ENCODE measurements at regions not wholly inside any gene's neighbourhood (a gene's known extent, or its start where the extent isn't known, plus 50 kb on each side); places are given as distances from the start of the nearest gene placed in this dataset.

DNA sequence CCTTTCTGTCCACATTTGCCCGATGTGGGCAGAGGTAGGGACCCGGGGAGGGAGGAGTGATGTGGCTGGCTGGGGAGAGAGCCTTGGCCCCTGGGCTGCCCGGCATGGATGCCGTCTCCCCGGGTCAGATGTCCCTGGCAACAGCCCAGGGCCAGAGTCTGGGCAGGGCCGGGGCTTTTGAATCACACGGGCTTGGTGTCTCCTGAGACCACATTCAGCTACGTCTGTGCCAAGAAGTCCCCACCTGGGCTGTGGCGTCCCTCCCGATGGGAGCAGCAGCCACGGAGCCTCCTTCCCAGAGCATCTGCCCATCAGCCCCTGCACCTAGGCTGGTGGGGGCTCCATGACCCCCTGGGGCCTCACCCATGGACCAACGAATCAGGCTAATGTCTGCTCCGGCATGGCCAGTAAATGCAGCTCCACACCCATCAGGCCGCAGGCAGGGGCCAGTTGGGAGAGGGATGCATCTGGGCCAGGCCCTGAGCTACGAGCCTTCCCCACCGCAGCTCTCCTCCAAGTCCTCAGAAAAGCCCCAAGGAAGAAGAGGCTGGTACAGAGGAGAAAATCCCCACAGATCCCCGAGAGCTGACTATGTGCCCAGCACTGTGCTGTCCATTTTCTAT lies 109.4 kb downstream of the RFLNA start:
- Histone ChIP-seq H3K4me1 (ENCODE audit: control insufficient read depth, insufficient read depth, low read length) (no peaks in the 10 kb centered on the region), H3K4me3 (no peak overlapping the region), H2AFZ (ENCODE audit: control insufficient read depth, low read depth, low read length) (no peak overlapping the region), H3K27ac (ENCODE audit: control insufficient read depth, insufficient read depth) (no peak overlapping the region), H3K9ac (ENCODE audit: control insufficient read depth, insufficient read depth, low read length) (no peak overlapping the region), H4K20me1 (ENCODE audit: control insufficient read depth, insufficient read depth) (no peaks in the 10 kb centered on the region), H3K9me3 (replicated peaks; ENCODE audit: control insufficient read depth, insufficient read depth, low read length) (no peaks in the 10 kb centered on the region), H3K79me2 (ENCODE audit: control insufficient read depth, insufficient read depth, low read length) (no peaks in the 10 kb centered on the region), H3K27me3 (replicated peaks in 1 of 2; ENCODE audit: control insufficient read depth in 2 of 2, insufficient read depth in 2 of 2, low read length in 1 of 2) (no peaks in the 10 kb centered on the region), H3K4me2 (ENCODE audit: control insufficient read depth, insufficient read depth) (no peak overlapping the region), H3K36me3 (ENCODE audit: control insufficient read depth in 2 of 2, insufficient read depth in 2 of 2, low read length in 1 of 2) (peaks cover 7 to 28% of the 10 kb centered on the region in 2 experiments; a peak in 3 of 4 replicates)
- BruUV-seq (replicated peaks) = no TSS peak
- no peak for TF ChIP-seq EZH2 (IDR thresholded peaks at IDR 0.05; ENCODE audit: borderline replicate concordance, control insufficient read depth, low read depth, low read length)
- TF ChIP-seq NRF1 (conservative IDR thresholded peaks at IDR 0.05; ENCODE audit: low read depth, low read length) = no peak
- no peak for TF ChIP-seq NFYB (IDR thresholded peaks at IDR 0.05; ENCODE audit: insufficient read depth, low read depth, low read length)
- CTCF ChIA-PET = no interaction called here
- no peak for ATAC-seq
- RAD21 ChIA-PET (ENCODE audit: unreplicated experiment) = no interaction called here
- no peak for FAIRE-seq
- no peak for DNase-seq (ENCODE audit: low read depth, low spot score)
- intact Hi-C loops (cut with micrococcal nuclease; ENCODE audit: unreplicated experiment) (no loop called here), in situ Hi-C loops (cut with MboI) (no loop called here)
- WGBS (ENCODE audit: insufficient coverage, insufficient replicate concordance, low lambda C conversion rate, missing lambda C conversion rate) = 80% methylated on average over 17 of the region's 17 CpGs
- POLR2A ChIA-PET = no interaction called here
- SMC1A ChIA-PET (ENCODE audit: uncharacterized antibody, unreplicated experiment) = no interaction called here

DNA sequence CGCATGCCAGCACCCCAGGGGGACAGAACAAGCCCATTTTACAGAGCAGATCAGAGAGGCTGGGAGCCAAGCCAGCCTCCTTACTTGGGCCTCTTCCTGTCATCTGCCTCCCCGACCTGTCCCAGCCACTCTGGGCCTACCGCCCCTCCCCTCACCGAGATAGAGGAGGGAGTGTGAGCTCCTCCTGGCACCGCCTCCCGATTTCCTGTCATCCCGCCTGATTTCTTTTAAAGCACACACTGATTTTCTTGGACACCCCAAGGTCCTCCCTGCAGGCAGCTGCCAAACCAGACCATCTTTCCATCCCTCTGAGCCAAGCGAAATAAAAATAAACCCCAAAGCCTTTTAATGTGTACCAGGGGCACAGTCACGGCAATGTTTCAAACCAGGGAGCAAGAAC lies 108.4 kb downstream of the RFLNA start:
- peaks cover 7 to 37% of the 10 kb centered on the region in 2 experiments; a peak in 3 of 4 replicates for H3K36me3 ChIP-seq (ENCODE audit: control insufficient read depth in 2 of 2, insufficient read depth in 2 of 2, low read length in 1 of 2)
- DNase-seq (ENCODE audit: low read depth, low spot score) = no peak
- in situ Hi-C loops (cut with MboI) = no loop called here

More for the DNA sequence above, 108.4 kb downstream of the RFLNA start:
- POLR2A ChIA-PET = interaction anchor here (0.5 kb wide), 1 partner anchor 563 kb away, joined by 3 read pairs; no protein-coding TSS in a partner anchor
- Histone ChIP-seq H3K4me1 (ENCODE audit: control insufficient read depth, insufficient read depth, low read length) (no peaks in the 10 kb centered on the region), H4K20me1 (ENCODE audit: control insufficient read depth, insufficient read depth) (no peaks in the 10 kb centered on the region), H3K79me2 (ENCODE audit: control insufficient read depth, insufficient read depth, low read length) (no peaks in the 10 kb centered on the region), H3K27me3 (replicated peaks in 1 of 2; ENCODE audit: control insufficient read depth in 2 of 2, insufficient read depth in 2 of 2, low read length in 1 of 2) (no peaks in the 10 kb centered on the region), H3K27ac (ENCODE audit: control insufficient read depth, insufficient read depth) (no peak overlapping the region), H3K9me3 (replicated peaks; ENCODE audit: control insufficient read depth, insufficient read depth, low read length) (no peaks in the 10 kb centered on the region), H3K4me2 (ENCODE audit: control insufficient read depth, insufficient read depth) (no peak overlapping the region), H3K9ac (ENCODE audit: control insufficient read depth, insufficient read depth, low read length) (no peak overlapping the region), H2AFZ (ENCODE audit: control insufficient read depth, low read depth, low read length) (no peak overlapping the region), H3K4me3 (no peak overlapping the region)
- no TSS peak for BruUV-seq (replicated peaks)
- 60% methylated on average over 9 of the region's 9 CpGs for WGBS (ENCODE audit: insufficient coverage, insufficient replicate concordance, low lambda C conversion rate, missing lambda C conversion rate)
- SMC1A ChIA-PET (ENCODE audit: uncharacterized antibody, unreplicated experiment) = no interaction called here
- no peak for FAIRE-seq
- TF ChIP-seq ZSCAN29 (IDR thresholded peaks at IDR 0.05) = no peak
- TF ChIP-seq BCL3 (IDR thresholded peaks at IDR 0.05; ENCODE audit: borderline replicate concordance, insufficient read depth, low read depth, low read length, poor library complexity, severe bottlenecking) = no peak
- no peak for TF ChIP-seq FOXK2 (IDR thresholded peaks at IDR 0.05)
- no peak for TF ChIP-seq CHD2 (IDR thresholded peaks at IDR 0.05; ENCODE audit: borderline replicate concordance, low read depth, low read length)
- no peak for TF ChIP-seq IKZF1 (conservative IDR thresholded peaks at IDR 0.05)
- TF ChIP-seq IRF4 (IDR thresholded peaks at IDR 0.05; ENCODE audit: low read depth, low read length) = no peak
- no peak for TF ChIP-seq RB1 (IDR thresholded peaks at IDR 0.05; ENCODE audit: borderline replicate concordance)
- no peak for TF ChIP-seq YBX1 (IDR thresholded peaks at IDR 0.05)
- TF ChIP-seq CBX3 (IDR thresholded peaks at IDR 0.05; ENCODE audit: borderline replicate concordance, low read depth) = no peak
- no peak for TF ChIP-seq JUNB (IDR thresholded peaks at IDR 0.05)
- no peak for TF ChIP-seq NR2C1 (IDR thresholded peaks at IDR 0.05)
- no peak; the same call in 2 of the 3 replicates for ATAC-seq
- intact Hi-C loops (cut with micrococcal nuclease; ENCODE audit: unreplicated experiment) = no loop called here
- CTCF ChIA-PET = interaction anchor here (1.0 kb wide), 1 partner anchor 10 kb away, joined by 4 read pairs; no protein-coding TSS in a partner anchor
- RAD21 ChIA-PET (ENCODE audit: unreplicated experiment) = no interaction called here

Data from GM12878 (cell line).